GM12878 (cell line): ENCODE measurements at regions not wholly inside any gene's neighbourhood (a gene's known extent, or its start where the extent isn't known, plus 50 kb on each side); places are given as distances from the start of the nearest gene placed in this dataset.

Source experiments
- ATAC-seq: fragments of 200-7000 bp; cut with Tn5 transposase; 3 replicates; pipeline ENCODE4 v1.9.1; 2020; ENCODE audit warnings: mild to moderate bottlenecking, moderate library complexity
- BruUV-seq: library from RNA; stranded (reverse); fragments of 400-500 nt; replicated peaks from 2 replicates; lab custom pipeline; 2021; lab: Mats Ljungman, UMichigan
- CTCF ChIA-PET: fragments of 300-600 bp; sonication (Branson Sonifier 250); formaldehyde crosslinking; extraction: SDS; loops from one replicate; lab custom pipeline; 2021; ENCODE audit warnings: inconsistent platforms; lab: Yijun Ruan, JAX
- POLR2A ChIA-PET: fragments of 350-600 bp; formaldehyde crosslinking; extraction: SDS; loops from one replicate; lab custom pipeline; 2021; ENCODE audit warnings: inconsistent platforms; lab: Charles Lee
- RAD21 ChIA-PET: fragments of 300-600 bp; sonication (Branson Sonifier 250); formaldehyde crosslinking; loops from one replicate; lab custom pipeline; 2023; ENCODE audit warnings: antibody characterized with exemption; ENCODE audit not compliant: unreplicated experiment; lab: Charles Lee
- SMC1A ChIA-PET: fragments of 300-600 bp; sonication (Branson Sonifier 250); formaldehyde crosslinking; loops from one replicate; lab custom pipeline; 2023; ENCODE audit not compliant: unreplicated experiment, uncharacterized antibody; lab: Charles Lee
- DNase-seq: peaks from one replicate; pipeline ENCODE4 v3.0.0-alpha.2; 2011; ENCODE audit warnings: low read depth, low spot score
- FAIRE-seq: peaks from 3 replicates; lab custom pipeline; 2011; peaks lifted over from hg19 to GRCh38; lab: Jason Lieb, UNC
- H2AFZ ChIP-seq: 2 replicates; pipeline ENCODE4 v1.6.0; 2011; ENCODE audit warnings: low read depth, low read length, control low read depth; ENCODE audit not compliant: control insufficient read depth
- H3K27ac ChIP-seq: 2 replicates; pipeline ENCODE4 v1.5.1; 2011; ENCODE audit warnings: control low read depth; ENCODE audit not compliant: control insufficient read depth, insufficient read depth
- H3K27me3 ChIP-seq, 2 experiments: replicated peaks in 1 of 2; 2 replicates each; pipeline versions ENCODE4 v1.6.0 to v1.6.1; 2011; ENCODE audit warnings: low read length in 1 of 2; ENCODE audit not compliant: control insufficient read depth in 2 of 2, insufficient read depth in 2 of 2
- H3K36me3 ChIP-seq, 2 experiments: 2 replicates each; pipeline ENCODE4 v1.5.1; 2011; ENCODE audit warnings: low read length in 1 of 2; ENCODE audit not compliant: control insufficient read depth in 2 of 2, insufficient read depth in 2 of 2
- H3K4me1 ChIP-seq: 2 replicates; pipeline ENCODE4 v1.6.1; 2011; ENCODE audit warnings: mild to moderate bottlenecking, low read length, moderate library complexity, mixed read lengths; ENCODE audit not compliant: control insufficient read depth, insufficient read depth
- H3K4me2 ChIP-seq: 2 replicates; pipeline ENCODE4 v1.6.0; 2011; ENCODE audit warnings: control low read depth; ENCODE audit not compliant: control insufficient read depth, insufficient read depth
- H3K4me3 ChIP-seq: fragments of 200-600 bp; sonication (generic); 2 replicates; pipeline ENCODE4 v1.5.1; 2016
- H3K79me2 ChIP-seq: 2 replicates; pipeline ENCODE4 v1.6.0; 2011; ENCODE audit warnings: low read length; ENCODE audit not compliant: control insufficient read depth, insufficient read depth
- H3K9ac ChIP-seq: 2 replicates; pipeline ENCODE4 v1.8.0; 2011; ENCODE audit warnings: low read length, control low read depth, mixed read lengths; ENCODE audit not compliant: control insufficient read depth, insufficient read depth
- H3K9me3 ChIP-seq: replicated peaks from 3 replicates; pipeline ENCODE4 v1.5.1; 2011; ENCODE audit warnings: mild to moderate bottlenecking, low read length; ENCODE audit not compliant: control insufficient read depth, insufficient read depth
- H4K20me1 ChIP-seq: 2 replicates; pipeline ENCODE4 v1.6.0; 2011; ENCODE audit not compliant: control insufficient read depth, insufficient read depth
- BCL3 ChIP-seq: IDR thresholded peaks from 2 replicates; pipeline ENCODE4 v1.6.1; 2011; ENCODE audit warnings: borderline replicate concordance, low read depth, mild to moderate bottlenecking, moderate library complexity, low read length; ENCODE audit not compliant: insufficient read depth, poor library complexity, severe bottlenecking
- DPF2 ChIP-seq: fragments of 450-650 bp; IDR thresholded peaks from 2 replicates; pipeline ENCODE4 v1.6.1; 2017; ENCODE audit warnings: mild to moderate bottlenecking
- EZH2 ChIP-seq: IDR thresholded peaks from 2 replicates; pipeline ENCODE4 v1.6.1; 2012; ENCODE audit warnings: low read depth, mild to moderate bottlenecking, control low read depth, inconsistent platforms, low read length, borderline replicate concordance; ENCODE audit not compliant: control insufficient read depth
- FOS ChIP-seq: IDR thresholded peaks from 3 replicates; pipeline ENCODE4 v1.6.1; 2011; ENCODE audit warnings: borderline replicate concordance; ENCODE audit not compliant: insufficient read length; ENCODE audit errors: extremely low read depth
- HDGF ChIP-seq: fragments of 450-650 bp; IDR thresholded peaks from 2 replicates; pipeline ENCODE4 v1.6.1; 2016; ENCODE audit warnings: antibody characterized with exemption
- HSF1 ChIP-seq: fragments of 150-350 bp; IDR thresholded peaks from 2 replicates; pipeline ENCODE4 v1.6.1; 2014; ENCODE audit warnings: mild to moderate bottlenecking, low read depth, low read length
- MYB ChIP-seq: fragments of 150-350 bp; IDR thresholded peaks from 2 replicates; pipeline ENCODE4 v1.6.1; 2014; ENCODE audit warnings: mild to moderate bottlenecking, low read depth, low read length, borderline replicate concordance
- NFXL1 ChIP-seq: fragments of 450-650 bp; IDR thresholded peaks from 2 replicates; pipeline ENCODE4 v1.6.1; 2017; ENCODE audit warnings: antibody characterized with exemption, mild to moderate bottlenecking, borderline replicate concordance
- NRF1 ChIP-seq: conservative IDR thresholded peaks from 2 replicates; pipeline ENCODE4 v1.6.1; 2011; ENCODE audit warnings: mild to moderate bottlenecking, low read depth, low read length, improper control_type of control experiment
- RB1 ChIP-seq: fragments of 450-650 bp; formaldehyde crosslinking; IDR thresholded peaks from 2 replicates; pipeline ENCODE4 v1.6.1; 2017; ENCODE audit warnings: mild to moderate bottlenecking, borderline replicate concordance
- SIX5 ChIP-seq: IDR thresholded peaks from 2 replicates; pipeline ENCODE4 v1.6.1; 2011; ENCODE audit warnings: mild to moderate bottlenecking, low read depth, low read length, moderate library complexity; ENCODE audit not compliant: severe bottlenecking
- SMARCA5 ChIP-seq: fragments of 450-650 bp; IDR thresholded peaks from 2 replicates; pipeline ENCODE4 v1.6.1; 2017; ENCODE audit warnings: mild to moderate bottlenecking
- STAT3 ChIP-seq: IDR thresholded peaks from 2 replicates; pipeline ENCODE4 v1.6.1; 2011; ENCODE audit warnings: low read depth, low read length, improper control_type of control experiment
- TARDBP ChIP-seq: IDR thresholded peaks from 2 replicates; pipeline ENCODE4 v1.6.1; 2016; ENCODE audit warnings: borderline replicate concordance
- TCF7 ChIP-seq: IDR thresholded peaks from 2 replicates; pipeline ENCODE4 v1.6.1; 2014; ENCODE audit warnings: antibody characterized with exemption, borderline replicate concordance
- ZBTB40 ChIP-seq: fragments of 450-650 bp; IDR thresholded peaks from 2 replicates; pipeline ENCODE4 v1.6.1; 2016; ENCODE audit warnings: mild to moderate bottlenecking, moderate library complexity, borderline replicate concordance
- ZSCAN29 ChIP-seq: fragments of 450-650 bp; IDR thresholded peaks from 2 replicates; pipeline ENCODE4 v1.6.1; 2017; ENCODE audit warnings: mild to moderate bottlenecking, moderate library complexity
- WGBS: methylation state at CpG from one replicate; pipeline ENCODE4 v1.1.6; 2016; ENCODE audit warnings: low lambda C conversion rate; ENCODE audit not compliant: insufficient replicate concordance, insufficient coverage; ENCODE audit errors: missing lambda C conversion rate; 5-methylcytosine and 5-hydroxymethylcytosine counted together
- in situ Hi-C: fragments of 300-500 bp; cut with MboI; formaldehyde crosslinking; loops from 9 replicates; pipeline ENCODE4 v1.14.3; 2018; ENCODE audit warnings: mixed read lengths
- intact Hi-C: fragments of 100-400 bp; cut with micrococcal nuclease; formaldehyde crosslinking; loops from one replicate; pipeline ENCODE4 v1.14.2; 2022; ENCODE audit not compliant: unreplicated experiment

- Histone ChIP-seq H3K9me3 (no peaks in the 10 kb centered on the region), H3K27me3 (no peaks in the 10 kb centered on the region), H2AFZ (no peak overlapping the region), H3K4me1 (peaks cover 10% of the 10 kb centered on the region), H3K27ac (no peak overlapping the region), H3K4me3 (no peak overlapping the region), H3K36me3 (no peaks in the 10 kb centered on the region), H3K9ac (no peak overlapping the region), H3K79me2 (no peaks in the 10 kb centered on the region), H4K20me1 (no peaks in the 10 kb centered on the region), H3K4me2 (no peak overlapping the region; the same call in 1 of the 2 replicates)
- intact Hi-C loops (loop anchor here (5.0 kb wide), 1 partner anchor 64 kb away; no protein-coding TSS in a partner anchor), in situ Hi-C loops (no loop called here)
- ChIA-PET CTCF (interaction anchor here (0.7 to 1.7 kb wide), 7 partner anchors 10 to 90 kb away, joined by 3 to 8 read pairs (median 4); no protein-coding TSS in a partner anchor), SMC1A (interaction anchor here (0.6 to 3.0 kb wide), 21 partner anchors 10 to 682 kb away, joined by 3 to 13 read pairs (median 5); no protein-coding TSS in a partner anchor), POLR2A (interaction anchor here (1.1 to 1.7 kb wide), 3 partner anchors 11 to 33 kb away, joined by 3 to 5 read pairs (median 4); no protein-coding TSS in a partner anchor), RAD21 (interaction anchor here (1.0 to 1.8 kb wide), 11 partner anchors 16 to 213 kb away, joined by 3 to 10 read pairs (median 4); no protein-coding TSS in a partner anchor)
- no TSS peak for BruUV-seq
- no peak for FAIRE-seq
- ATAC-seq = no peak
- no peak for DNase-seq
- 41% methylated on average over 3 of the region's 3 CpGs for WGBS
- TF ChIP-seq EZH2 = no peak
- TF ChIP-seq HSF1 = no peak
- TF ChIP-seq DPF2 = no peak
- no peak for TF ChIP-seq ZBTB40
- no peak for TF ChIP-seq STAT3
- no peak for TF ChIP-seq TCF7
- no peak for TF ChIP-seq BCL3
- TF ChIP-seq RB1 = no peak
- TF ChIP-seq ZSCAN29 = no peak
- TF ChIP-seq SMARCA5 = no peak
- no peak for TF ChIP-seq NRF1
- TF ChIP-seq MYB = no peak
- TF ChIP-seq NFXL1 = no peak
- no peak for TF ChIP-seq TARDBP
- TF ChIP-seq SIX5 = no peak
- TF ChIP-seq FOS = no peak
- TF ChIP-seq HDGF = no peak
These were observed 118.6 kb upstream of the PELI1 start for GRCh38 chr2:64262816-64263215.
